ENCODE measurements at regions not wholly inside any gene's neighbourhood (a gene's known extent, or its start where the extent isn't known, plus 50 kb on each side); places are given as distances from the start of the nearest gene placed in this dataset.
"Not testable (repeated sequence)": the region's sequence is repeated elsewhere in the genome, so short reads cannot be mapped to it uniquely, and the experiment has no call there.

DNA sequence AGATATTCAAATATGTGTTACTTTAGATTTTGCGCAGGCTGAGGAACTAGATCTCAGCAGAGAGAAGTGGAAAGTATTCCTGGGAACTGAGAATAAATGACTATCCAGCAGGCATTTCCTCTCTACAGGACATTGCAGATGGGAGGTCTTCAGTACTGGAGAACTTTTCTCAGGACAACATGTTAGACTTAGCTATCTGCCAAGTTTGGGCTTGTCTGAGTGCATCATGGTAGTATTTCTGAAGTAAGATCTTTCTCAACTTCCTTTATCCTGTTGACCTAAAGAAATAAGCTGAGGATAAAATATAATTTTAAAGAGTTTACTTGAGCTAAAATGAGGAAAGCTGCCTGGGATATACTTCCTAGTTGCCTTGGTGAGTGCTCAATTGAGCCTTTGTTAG lies 167.9 kb upstream of the BCHE start:
- no peak for DNase-seq

DNA sequence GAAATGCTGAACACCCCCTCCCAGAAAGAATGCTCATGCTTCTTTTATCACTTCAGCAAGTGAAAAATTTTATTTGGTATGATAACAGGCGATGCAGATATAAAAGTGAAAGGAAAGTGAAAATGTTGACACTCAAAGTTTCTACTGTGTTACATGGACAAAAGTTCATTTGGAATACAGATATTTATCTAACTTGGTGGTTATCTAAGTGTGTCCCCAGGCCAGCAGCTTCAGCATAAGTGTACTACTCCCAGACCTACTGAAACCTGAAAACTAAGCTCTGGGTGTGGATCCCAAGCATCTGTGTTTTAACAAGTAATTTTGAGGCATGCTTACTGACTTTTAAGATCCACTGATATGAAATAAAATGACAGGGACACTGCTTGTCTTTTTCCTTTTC lies 157.1 kb upstream of the BCHE start:
- no peak for DNase-seq

DNA sequence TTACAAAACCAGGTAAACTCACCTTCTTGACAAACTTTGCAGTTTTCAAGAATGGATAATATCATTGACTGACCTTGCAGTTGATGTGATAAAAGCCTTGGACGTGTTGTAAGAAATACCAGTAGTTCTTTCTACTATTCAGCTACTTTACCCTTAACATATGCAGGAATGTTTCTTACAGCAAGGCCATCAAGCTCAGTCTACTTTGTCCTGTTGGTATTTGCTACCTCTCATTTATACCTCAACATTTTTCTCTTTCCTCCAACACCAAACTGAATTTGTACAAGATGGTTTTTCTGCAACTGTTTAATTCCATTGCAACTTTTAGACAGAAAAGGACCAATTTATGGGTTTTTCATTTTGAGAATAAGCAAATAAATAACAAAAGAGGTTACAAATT lies 147.4 kb upstream of the BCHE start:
- DNase-seq, result no peak

DNA sequence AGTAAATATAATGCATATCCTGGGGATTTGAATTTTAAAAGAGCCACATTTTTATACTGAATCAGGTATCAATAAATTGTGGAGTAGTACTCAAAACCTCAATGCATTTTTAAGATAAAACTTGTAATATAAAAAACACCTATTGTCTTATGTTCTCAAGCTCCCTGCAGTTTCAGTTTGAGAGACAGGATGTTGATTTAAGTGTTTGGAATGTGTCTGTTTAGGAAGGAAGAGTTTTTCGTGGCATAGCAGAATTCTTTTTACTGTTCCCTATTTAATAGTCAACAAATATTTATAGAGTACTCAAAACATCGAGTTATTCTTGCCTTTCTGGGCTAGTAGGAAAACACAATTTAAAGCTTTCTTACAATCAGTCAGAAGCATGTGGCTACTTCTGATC lies 146.1 kb upstream of the BCHE start:
- no peak for DNase-seq

DNA sequence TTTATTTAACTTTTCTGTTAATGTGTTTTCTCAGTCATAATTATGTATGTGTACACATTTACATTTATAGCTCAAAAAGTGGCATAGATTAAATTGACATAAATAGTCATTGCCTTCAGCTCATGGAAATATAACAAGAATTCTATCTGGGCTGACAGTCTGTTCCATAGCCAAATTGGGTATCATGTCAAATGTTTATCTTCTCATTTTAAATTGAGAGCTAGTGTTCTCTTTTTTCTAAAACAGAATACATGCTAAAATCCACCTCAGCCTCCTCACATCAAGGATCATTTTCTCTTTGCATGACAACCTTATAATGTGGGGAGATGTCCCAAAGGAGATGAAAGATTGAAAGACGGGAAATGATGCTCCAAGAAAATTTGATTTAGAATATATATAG lies 144.1 kb upstream of the BCHE start:
- DNase-seq, result no peak

DNA sequence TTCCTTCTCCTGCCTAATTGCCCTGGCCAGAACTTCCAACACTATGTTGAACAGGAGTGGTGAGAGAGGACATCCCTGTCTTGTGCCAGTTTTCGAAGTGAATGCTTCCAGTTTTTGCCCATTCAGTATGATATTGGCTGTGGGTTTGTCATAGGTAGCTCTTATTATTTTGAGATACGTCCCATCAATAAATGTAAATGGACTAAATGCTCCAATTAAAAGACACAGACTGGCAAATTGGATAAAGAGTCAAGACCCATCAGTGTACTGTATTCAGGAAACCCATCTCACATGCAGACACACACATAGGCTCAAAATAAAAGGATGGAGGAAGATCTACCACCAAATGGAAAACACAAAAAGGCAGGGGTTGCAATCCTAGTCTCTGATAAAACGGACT lies 123.6 kb upstream of the BCHE start:
- not testable (repeated sequence) for DNase-seq

DNA sequence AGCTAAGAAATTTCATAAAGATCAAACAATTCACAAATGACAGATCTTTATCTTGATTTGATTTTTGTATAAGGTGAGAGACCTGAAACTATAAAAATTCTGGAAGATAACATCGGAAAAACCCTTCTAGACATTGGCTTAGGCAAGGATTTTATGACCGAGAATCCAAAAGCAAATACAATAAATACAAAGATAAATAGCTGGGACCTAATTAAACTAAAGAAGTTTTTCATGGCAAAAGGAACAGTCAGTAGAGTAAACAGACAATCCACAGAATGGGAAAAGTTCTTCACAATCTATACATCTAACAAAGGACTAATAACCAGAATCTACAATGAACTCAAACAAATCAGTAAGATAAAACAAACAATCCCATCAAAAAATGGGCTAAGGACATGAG lies 116.9 kb upstream of the BCHE start:
- no peak for DNase-seq

DNA sequence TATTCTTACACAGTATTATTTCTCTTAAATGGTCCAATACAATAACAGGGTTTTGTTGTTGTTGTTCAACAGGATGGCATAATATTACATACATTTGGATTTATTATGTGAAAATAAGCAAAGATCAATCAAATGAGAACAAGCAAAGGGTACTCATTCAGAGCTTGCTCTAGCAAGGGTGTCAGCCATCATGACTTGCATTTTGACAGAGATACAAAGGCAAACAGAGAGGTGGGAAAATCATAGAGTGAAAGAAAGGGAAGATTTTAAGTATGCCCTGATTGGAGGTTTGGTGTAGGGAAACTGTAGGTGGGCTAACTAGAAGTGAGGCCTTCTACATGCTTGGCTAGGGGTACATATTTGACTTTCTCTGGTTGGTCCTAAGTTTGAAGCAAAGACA lies 109.1 kb upstream of the BCHE start:
- DNase-seq, result no peak

DNA sequence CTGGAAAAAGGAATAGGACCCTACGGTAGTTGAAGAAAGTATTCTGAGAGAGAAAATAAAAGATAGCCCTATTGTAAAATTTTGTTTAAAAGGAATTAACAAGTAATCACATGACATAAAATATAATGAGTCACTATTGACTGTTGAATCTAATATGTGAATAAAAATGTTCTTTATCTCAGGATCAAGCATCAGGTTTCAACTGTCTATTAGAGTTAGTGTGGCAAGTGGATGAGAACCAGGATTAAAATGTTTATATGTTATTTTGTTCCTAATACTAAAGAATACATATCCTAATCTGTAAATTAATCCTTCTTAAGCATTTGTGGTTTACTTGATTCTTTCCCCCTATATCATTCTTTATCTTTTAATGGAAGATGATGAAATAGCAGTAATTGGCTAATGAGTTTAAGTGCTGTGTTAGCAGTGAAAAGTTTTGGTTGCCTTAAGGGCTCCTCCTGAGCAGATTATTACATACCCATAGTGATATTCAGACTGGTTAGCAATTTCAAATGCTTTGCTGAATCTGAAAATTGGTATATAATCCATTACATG lies 101.8 kb upstream of the BCHE start:
- DNase-seq, result no peak

DNA sequence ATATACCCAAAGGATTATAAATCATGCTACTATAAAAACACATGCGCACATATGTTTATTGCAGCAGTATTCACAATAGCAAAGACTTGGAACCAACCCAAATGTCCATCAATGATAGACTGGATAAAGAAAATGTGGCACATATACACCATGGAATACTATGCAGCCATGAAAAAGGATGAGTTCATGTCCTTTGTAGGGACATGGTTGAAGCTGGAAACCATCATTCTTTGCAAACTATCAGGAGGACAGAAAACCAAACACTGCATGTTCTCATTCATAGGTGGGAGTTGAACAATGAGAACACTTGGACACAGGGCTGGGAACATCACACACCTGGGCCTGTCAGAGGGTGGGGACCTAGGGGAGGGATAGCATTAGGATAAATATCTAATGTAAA lies 98.9 kb upstream of the BCHE start:
- not testable (repeated sequence) for DNase-seq

DNA sequence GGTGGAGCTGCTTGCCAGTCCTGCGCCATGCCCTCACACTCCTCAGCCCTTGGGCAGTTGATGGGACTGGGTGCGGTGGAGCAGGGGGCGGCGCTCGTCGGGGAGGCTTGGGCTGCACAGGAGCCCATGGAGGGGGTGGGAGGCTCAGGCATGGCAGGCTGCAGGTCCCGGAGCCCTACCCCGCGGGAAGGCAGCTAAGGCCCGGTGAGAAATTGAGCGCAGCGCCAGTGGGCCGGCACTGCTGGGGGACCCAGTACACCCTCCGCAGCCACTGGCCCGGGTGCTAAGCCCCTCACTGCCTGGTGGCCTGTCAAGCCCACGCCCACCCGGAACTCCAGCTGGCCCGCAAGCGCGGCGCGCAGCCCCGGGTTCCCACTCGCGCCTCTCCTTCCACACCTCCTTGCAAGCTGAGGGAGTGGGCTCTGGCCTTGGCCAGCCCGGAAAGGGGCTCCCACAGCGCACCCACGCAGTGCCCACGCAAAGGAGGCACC lies 87.1 kb upstream of the BCHE start:
- not testable (repeated sequence) for DNase-seq

DNA sequence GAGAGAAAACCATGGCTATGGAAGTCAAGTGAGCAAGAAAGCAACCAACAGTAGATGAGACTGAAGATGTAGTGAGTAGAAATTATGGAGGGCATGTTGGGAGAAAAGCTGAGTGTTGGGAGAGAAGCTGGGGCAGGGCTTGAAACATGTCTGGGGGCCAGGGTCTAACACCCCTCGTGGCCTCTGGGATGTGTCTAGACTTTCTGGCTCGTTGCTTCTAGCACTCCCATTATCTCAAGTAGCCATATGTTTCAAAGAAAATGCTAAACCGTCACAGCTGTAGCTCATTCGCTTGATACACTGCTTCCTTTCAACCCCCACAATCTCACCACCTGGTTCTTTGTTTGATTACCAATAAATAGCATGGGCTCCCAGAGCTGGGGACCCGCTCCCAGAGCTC lies 83.8 kb upstream of the BCHE start:
- peak; percentile 67 for DNase-seq

DNA sequence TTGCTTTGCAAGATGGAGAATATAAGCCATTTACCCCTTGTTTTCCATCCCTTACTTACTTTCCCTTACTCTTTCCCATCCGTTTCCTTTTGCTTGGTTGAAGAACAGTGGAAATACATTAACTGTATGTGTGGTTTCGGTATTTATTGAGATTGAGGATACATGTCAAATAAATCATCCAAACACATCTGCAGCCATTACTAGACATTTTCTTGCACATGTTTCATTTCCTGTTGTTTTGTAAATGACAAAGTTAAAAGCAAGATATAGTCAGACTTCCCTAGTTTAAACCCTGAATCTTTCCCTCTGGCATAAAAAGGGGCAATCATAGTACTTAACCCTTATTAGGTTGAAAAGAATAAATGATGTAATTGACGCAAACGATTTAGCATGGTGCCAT lies 82.1 kb upstream of the BCHE start:
- DNase-seq, result no peak

DNA sequence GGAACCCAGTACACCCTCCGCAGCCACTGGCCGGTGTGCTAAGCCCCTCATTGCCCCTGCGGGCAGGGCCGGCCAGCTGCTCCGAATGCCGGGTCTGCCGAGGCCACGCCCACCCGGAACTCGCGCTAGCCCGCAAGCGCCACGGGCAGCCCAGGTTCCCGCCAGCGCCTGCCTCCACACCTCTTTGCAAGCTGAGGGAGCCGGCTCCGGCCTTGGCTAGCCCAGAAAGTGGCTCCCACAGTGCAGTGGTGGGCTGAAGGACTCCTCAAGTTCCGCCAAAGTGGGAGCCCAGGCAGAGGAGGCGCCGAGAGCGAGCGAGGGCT lies 81.4 kb upstream of the BCHE start:
- no peak for DNase-seq

DNA sequence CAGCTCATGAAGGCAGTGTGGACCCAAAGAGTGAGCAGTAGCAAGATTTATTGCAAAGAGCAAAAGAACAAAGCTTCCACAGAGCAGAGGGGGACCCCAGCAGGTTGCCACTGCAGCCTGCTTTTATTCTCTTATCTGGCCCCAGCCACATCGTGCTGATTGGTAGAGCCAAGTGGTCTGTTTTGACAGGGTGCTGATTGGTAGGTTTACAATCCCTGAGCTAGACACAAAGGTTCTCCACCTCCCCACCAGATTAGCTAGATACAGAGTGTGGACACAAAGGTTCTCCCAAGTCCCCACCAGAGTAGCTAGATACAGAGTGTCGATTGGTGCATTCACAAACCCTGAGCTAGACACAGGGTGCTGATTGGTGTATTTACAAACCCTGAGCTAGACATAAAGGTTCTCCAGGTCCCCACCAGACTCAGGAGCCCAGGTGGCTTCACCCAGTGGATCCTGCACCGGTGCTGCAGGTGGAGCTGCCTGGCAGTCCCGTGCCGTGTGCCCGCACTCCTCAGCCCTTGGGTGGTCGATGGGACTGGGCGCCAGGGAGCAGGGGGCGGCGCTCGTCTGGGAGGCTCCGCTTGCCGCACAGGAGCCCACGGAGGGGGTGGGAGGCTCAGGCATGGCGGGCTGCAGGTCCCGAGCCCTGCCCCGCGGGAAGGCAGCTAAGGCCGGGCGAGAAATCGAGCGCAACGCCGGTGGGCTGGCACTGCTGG lies 80.9 kb upstream of the BCHE start:
- not testable (repeated sequence) for DNase-seq

DNA sequence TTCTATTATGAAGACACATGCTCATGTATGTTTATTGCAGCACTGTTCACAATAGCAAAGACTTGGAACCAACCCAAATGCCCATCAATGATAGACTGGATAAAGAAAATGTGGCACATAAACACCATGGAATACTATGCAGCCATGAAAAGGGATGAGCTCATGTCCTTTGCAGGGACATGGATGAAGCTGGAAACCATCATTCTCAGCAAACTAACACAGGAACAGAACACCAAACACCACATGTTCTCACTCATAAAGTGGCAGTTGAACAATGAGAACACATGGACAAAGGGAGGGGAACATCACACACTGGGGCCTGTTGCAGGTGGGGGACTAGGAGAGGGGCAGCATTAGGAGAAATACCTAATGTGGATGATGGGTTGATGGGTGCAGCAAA lies 77.9 kb upstream of the BCHE start:
- DNase-seq, result not testable (repeated sequence)

DNA sequence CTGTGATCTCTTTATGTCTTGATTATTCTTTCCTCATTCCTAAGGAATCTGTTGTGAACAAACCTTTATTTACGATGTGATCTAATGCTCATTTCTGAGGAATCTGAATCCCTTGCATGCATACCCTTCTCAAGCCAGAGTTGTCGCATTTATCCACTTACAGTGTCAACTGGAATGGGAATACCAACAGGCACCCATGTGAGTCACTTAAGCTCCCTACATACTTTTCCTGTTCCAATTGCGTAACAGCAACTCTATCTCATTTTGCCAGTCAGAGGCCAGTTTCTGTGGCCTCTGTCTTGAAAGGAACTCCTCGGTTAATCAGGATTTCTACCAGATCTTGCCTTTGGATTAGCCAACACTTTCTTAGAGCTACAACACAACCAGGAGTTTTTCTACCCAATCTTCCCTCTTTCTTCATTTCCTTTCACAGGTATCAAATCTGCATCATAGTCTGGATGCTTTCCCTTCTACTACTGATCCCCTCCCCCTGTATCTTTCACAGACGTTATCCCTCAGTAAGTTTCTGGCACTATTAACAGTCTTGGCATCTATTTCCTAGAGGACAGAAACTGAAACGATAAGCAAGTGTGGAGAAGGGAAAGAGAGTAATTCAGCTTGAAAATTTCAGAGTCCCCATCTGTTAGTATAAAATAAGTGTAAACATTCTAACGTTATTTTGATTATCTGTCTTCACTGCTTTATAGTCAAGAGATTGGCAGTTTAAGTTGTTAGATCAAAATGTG lies 66.8 kb upstream of the BCHE start:
- DNase-seq, result no peak

DNA sequence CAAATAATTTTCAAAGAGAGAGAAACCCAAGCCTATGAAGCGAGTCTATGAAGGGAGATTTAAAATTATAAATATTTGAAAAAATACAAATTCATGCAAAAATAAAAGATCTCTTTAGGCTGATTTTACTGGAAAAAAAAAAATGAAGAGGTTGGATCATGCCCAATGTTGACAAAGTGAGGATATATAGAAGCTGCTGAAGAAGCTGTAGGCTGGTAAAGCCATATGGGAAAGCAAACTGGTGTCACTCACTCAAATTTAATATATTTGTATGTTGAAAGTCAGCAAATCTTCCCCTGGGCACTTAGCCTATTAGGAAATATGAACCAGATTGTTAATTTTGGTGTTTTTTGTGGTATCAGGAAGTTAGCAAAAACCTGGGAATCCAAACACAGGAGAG lies 61.8 kb upstream of the BCHE start:
- DNase-seq, result no peak

DNA sequence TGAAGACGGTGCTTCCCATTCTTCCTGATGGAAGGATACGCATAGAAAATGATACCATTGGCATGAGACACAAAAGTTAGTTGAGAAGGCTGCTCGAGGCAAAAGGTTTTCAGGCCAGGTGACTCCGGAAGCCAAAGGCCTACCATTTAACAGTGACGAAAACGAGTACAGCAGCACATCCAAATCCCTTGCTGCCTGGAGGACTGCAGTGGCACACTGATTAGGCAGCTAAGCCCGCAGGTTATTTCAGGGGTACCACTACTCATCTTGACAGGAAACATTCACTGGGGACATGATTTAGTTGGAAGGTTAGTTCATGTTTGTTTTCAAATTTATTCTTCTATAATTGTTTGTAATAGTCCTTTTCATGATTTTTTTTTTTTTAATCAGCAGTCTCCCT lies 59.9 kb upstream of the BCHE start:
- DNase-seq, result no peak

DNA sequence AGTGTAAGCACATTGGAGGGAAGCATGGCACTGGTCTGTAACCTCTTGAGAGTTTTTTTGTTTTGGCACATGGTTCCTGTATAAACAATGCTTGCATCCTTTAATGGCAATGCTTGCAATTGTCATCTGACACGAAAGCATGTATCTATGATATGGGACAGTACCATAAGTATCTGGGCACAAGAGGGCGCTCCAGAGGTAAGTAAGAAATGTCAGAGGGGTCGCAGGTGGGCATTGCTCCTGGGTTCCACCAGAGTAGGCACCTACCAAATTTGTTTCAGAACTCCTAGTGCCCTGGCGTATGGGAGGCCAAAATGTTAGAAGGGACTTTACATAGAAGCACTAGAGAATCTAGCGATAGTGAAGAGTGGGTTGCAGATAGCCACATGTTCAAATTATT lies 58.7 kb upstream of the BCHE start:
- peak; percentile 73 for DNase-seq

DNA sequence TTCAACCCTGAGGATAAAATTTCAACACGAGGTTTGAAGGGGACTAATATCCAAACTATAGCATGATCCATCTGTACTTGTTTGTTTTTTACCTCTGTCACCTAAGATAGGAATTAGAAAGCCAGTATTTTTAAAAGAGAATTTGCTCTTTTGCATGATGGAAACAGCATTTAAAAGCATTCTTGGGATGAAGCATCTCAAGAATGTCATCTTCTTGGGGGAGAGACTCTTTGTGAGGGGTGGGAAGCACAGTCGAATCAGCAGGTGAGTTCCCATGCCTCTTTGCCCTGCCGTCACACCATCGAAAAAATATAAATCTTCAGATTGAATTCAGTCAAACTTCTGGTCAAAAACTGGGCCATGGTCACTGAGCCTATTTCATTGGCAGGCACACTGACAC lies 55.3 kb upstream of the BCHE start:
- DNase-seq, result no peak
